Neural crest cell (in vitro differentiated cells): ENCODE measurements at regions not wholly inside any gene's neighbourhood (a gene's known extent, or its start where the extent isn't known, plus 50 kb on each side); places are given as distances from the start of the nearest gene placed in this dataset.
"Not testable (repeated sequence)": the region's sequence is repeated elsewhere in the genome, so short reads cannot be mapped to it uniquely, and the experiment has no call there.

Experiments used
- DNase-seq: peaks from one replicate; pipeline ENCODE4 v3.0.0; 2021; ENCODE audit warnings: low read depth, mixed read lengths, low spot score
- H3K27ac Mint-ChIP-seq: one replicate; pipeline ENCODE4 v1.8.0; 2021; ENCODE audit warnings: mild to moderate bottlenecking, mixed read lengths; ENCODE audit not compliant: unreplicated experiment
- H3K27me3 Mint-ChIP-seq: 2 replicates; pipeline ENCODE4 v1.8.0; 2021; ENCODE audit warnings: low read depth, mild to moderate bottlenecking, mixed read lengths
- H3K36me3 Mint-ChIP-seq: 2 replicates; pipeline ENCODE4 v1.8.0; 2021; ENCODE audit warnings: low read depth, mild to moderate bottlenecking, mixed read lengths
- H3K4me1 Mint-ChIP-seq: 2 replicates; pipeline ENCODE4 v1.8.0; 2021; ENCODE audit warnings: mixed read lengths
- H3K4me3 Mint-ChIP-seq: one replicate; pipeline ENCODE4 v1.8.0; 2021; ENCODE audit warnings: mild to moderate bottlenecking, mixed read lengths
- H3K9me3 Mint-ChIP-seq: 2 replicates; pipeline ENCODE4 v1.8.0; 2021; ENCODE audit warnings: mixed read lengths
- CTCF ChIP-seq: fragments of 200-600 bp; sonication (generic); conservative IDR thresholded peaks from 2 replicates; pipeline ENCODE4 v1.5.0; 2021; ENCODE audit warnings: antibody characterized with exemption, mild to moderate bottlenecking

GRCh38 chr7:50849991-50850390 lies 67.3 kb upstream of the GRB10 start:
- Mint-ChIP-seq H3K9me3 (peaks cover 7% of the 10 kb centered on the region), H3K27me3 (no peaks in the 10 kb centered on the region), H3K4me3 (no peak overlapping the region), H3K27ac (no peak overlapping the region), H3K36me3 (no peaks in the 10 kb centered on the region), H3K4me1 (no peaks in the 10 kb centered on the region)
- TF ChIP-seq CTCF: no peak
- DNase-seq: no peak

- H3K4me3 Mint-ChIP-seq: no peak overlapping the region
- H3K36me3 Mint-ChIP-seq: no peaks in the 10 kb centered on the region
- TF ChIP-seq CTCF: no peak
- peaks cover 10% of the 10 kb centered on the region for H3K9me3 Mint-ChIP-seq
- H3K27ac Mint-ChIP-seq: no peak overlapping the region
- no peak for DNase-seq
- no peaks in the 10 kb centered on the region for H3K4me1 Mint-ChIP-seq
- no peaks in the 10 kb centered on the region for H3K27me3 Mint-ChIP-seq
Observed at GRCh38 chr7:50848203-50848602, 65.5 kb upstream of the GRB10 start.

GRCh38 chr7:50844861-50845260 lies 62.2 kb upstream of the GRB10 start:
- not testable (repeated sequence) for H3K4me1 Mint-ChIP-seq, H3K27ac Mint-ChIP-seq, H3K27me3 Mint-ChIP-seq, DNase-seq, H3K36me3 Mint-ChIP-seq, H3K4me3 Mint-ChIP-seq
- H3K9me3 Mint-ChIP-seq: peaks cover 11% of the 10 kb centered on the region

GRCh38 chr7:50842041-50842440 lies 59.3 kb upstream of the GRB10 start:
- Mint-ChIP-seq H3K36me3 (no peaks in the 10 kb centered on the region), H3K4me1 (peaks cover 9% of the 10 kb centered on the region), H3K27me3 (no peaks in the 10 kb centered on the region), H3K4me3 (no peak overlapping the region), H3K27ac (no peak overlapping the region), H3K9me3 (peaks cover 8% of the 10 kb centered on the region)
- no peak for DNase-seq
- no peak for TF ChIP-seq CTCF

GRCh38 chr7:50838675-50839377 lies 56.1 kb upstream of the GRB10 start:
- Mint-ChIP-seq H3K4me1 (peaks cover 9% of the 10 kb centered on the region), H3K9me3 (peaks cover 4% of the 10 kb centered on the region), H3K4me3 (no peak overlapping the region), H3K27ac (no peak overlapping the region), H3K27me3 (no peaks in the 10 kb centered on the region), H3K36me3 (no peaks in the 10 kb centered on the region)
- TF ChIP-seq CTCF: no peak
- no peak for DNase-seq

GRCh38 chr7:50837965-50838364 lies 55.3 kb upstream of the GRB10 start:
- no peak overlapping the region for H3K27ac Mint-ChIP-seq
- H3K27me3 Mint-ChIP-seq: no peaks in the 10 kb centered on the region
- no peak for TF ChIP-seq CTCF
- H3K4me1 Mint-ChIP-seq: peaks cover 9% of the 10 kb centered on the region
- no peaks in the 10 kb centered on the region for H3K36me3 Mint-ChIP-seq
- H3K4me3 Mint-ChIP-seq: no peak overlapping the region
- H3K9me3 Mint-ChIP-seq: no peaks in the 10 kb centered on the region
- no peak for DNase-seq
